Right renal cortex interstitium (tissue), 3 donors: ENCODE measurements at regions not wholly inside any gene's neighbourhood (a gene's known extent, or its start where the extent isn't known, plus 50 kb on each side); places are given as distances from the start of the nearest gene placed in this dataset.
"Not testable (repeated sequence)": the region's sequence is repeated elsewhere in the genome, so short reads cannot be mapped to it uniquely, and the experiment has no call there.

Experiments used
- DNase-seq, 3 donors: peaks; one replicate each; pipeline ENCODE4 v3.0.0-alpha.2; 2013; ENCODE audit warnings: low read depth in 3 of 3, low spot score in 2 of 3

DNA sequence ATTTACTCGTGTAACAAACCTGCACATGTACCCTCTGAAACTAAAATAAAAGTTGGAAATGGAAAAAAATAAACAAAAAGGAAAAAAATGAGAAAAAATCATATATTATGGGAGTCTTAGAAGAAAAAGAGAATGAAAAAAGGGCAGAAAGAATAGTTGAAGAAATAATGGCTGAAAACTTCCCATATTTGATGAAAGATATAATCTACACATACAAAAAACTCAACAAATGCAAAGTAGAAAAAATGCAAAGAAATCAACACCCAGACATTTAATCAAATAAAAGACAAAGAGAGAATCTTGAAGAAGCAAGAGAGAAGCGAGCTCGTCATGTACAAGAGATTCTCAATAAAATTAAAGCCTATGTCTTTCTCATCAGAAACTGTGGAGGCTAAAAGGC lies 73.8 kb downstream of the SLC25A46 start:
- DNase-seq, result no peak

GRCh38 chr5:110815916-110816605 lies 77.3 kb downstream of the SLC25A46 start:
- no peak for DNase-seq

DNA sequence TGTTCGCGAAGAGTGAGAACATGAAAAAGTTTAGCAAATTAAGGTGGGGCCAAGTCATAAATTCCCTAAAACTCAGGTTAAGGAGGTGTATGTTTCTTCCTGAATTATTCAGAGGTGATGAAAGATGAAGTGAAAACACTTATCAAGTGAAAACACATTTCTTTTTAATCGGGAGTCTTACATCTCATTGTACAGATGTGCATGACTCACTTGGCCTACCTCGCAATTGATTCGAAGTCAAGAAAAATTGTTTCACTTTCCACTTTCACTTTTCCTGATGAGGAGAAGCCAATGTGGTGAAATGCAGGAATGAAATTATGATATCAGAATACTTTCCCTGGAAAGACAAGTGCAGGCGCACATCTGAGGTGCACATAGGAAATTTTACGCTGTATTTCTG lies 78.7 kb downstream of the SLC25A46 start:
- DNase-seq, result no peak

GRCh38 chr5:110823571-110823970 lies 84.8 kb downstream of the SLC25A46 start:
- DNase-seq, result no peak

- DNase-seq, result no peak
These were observed 86.2 kb downstream of the SLC25A46 start for GRCh38 chr5:110824936-110825441.

DNA sequence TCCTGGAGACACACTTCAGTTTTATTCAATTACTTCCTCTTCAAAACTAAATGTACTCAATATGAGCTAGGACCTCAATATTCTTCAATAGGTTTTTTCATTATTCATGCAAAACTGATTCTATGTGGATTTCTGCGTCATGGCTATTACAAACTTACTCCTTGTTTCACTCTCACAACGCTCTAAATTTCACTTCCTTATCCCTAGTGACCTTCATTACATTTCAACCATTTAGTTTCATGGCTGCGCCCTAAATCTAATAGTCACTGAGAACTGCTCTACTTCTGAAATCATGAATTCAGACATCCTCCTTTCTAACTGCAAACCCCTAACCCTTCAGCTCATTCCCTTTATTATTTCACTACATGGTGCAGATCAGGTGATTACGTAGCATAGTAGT lies 93.9 kb downstream of the SLC25A46 start:
- DNase-seq, result no peak

GRCh38 chr5:110834933-110835332 lies 96.1 kb downstream of the SLC25A46 start:
- DNase-seq, result not testable (repeated sequence)

DNA sequence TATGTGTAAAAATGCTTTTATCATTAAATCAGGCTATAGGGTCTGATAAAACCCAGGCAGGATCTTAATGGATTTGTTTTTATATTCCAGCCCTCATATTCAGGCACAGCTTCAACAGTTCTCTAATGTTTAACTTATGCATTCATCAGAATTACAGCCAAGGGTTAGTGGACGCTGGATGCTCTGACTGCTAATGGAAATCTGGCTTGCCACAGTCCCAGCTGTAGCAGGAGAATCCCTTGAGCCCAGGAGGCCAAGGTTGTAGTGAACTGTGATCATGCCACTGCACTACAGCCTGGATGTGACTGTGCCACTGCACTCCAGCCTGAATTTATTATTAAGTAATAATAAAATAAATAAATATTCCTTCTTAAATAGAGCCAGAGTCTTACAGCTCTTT lies 98.0 kb downstream of the SLC25A46 start:
- DNase-seq, result no peak

- DNase-seq, result not testable (repeated sequence)
These were observed 99.5 kb downstream of the SLC25A46 start for GRCh38 chr5:110838357-110838756.

GRCh38 chr5:110838961-110839360 lies 100.2 kb downstream of the SLC25A46 start:
- DNase-seq, result no peak

GRCh38 chr5:110840347-110840960 lies 101.6 kb downstream of the SLC25A46 start:
- no peak for DNase-seq

DNA sequence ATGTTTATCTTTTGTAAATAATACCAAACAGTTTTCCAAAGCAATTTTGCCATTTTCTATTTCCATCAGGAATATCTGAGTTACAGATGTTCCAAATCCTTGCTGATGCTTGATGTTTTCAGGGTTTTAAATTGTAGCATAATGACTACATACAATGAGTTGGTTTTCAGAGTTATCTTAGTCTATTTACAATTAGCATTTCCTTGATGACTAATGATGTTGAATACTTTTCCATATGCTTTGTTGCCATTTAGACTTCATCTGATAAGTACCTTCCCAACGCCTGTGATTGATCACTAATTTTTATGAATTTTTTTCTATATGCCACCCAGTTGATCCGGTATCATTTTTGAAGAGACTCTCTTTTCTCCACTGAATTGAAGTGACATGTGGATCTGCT lies 102.3 kb downstream of the SLC25A46 start:
- DNase-seq, result no peak

DNA sequence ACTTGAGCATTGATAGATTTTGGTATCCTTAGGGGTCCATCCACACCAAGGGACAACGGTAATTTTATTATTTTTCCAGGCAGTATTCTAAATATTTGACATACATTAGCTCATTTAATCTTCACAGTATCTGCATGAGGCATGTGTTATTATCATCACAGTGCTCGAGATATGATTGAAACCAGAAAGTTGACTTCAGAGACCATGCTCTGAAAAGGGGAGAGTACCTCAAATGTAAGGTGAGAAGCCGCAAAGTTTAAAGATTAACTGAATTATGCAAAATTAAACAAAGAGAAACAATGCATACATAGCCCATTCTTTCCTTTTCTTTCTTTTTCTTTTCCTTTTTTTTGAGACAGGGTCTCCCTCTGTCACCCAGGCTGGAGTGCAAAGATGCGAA lies 104.1 kb downstream of the SLC25A46 start:
- no peak for DNase-seq

DNA sequence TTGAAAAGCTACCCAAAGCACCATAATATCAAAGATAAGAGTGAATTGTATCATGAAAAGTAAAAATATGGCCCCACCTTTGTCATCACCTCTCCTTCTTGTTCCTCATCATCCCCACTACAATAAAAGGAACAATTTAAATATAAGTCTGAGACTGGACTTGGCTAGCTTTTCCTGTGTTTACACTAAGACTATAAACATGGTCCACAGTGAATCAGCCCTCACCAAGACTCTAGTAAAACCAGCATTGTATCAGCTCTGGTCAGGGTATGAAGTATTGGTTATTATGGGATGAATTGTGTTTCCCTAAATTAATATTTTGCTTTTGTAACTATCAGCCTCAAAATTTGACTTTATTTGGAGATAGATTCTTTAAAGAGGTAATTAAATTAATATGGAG lies 105.4 kb downstream of the SLC25A46 start:
- DNase-seq, result no peak

- DNase-seq, result no peak
These were observed 107.7 kb downstream of the SLC25A46 start for GRCh38 chr5:110846398-110847001.

GRCh38 chr5:110851357-110851756 lies 112.5 kb downstream of the SLC25A46 start:
- DNase-seq, result no peak

- DNase-seq, result no peak
These were observed 113.2 kb downstream of the SLC25A46 start for GRCh38 chr5:110852053-110852452.

- DNase-seq, result no peak
These were observed 113.7 kb downstream of the SLC25A46 start for GRCh38 chr5:110852541-110852940.

GRCh38 chr5:110853267-110853666 lies 114.5 kb downstream of the SLC25A46 start:
- no peak for DNase-seq

- no peak for DNase-seq
These were observed 115.4 kb downstream of the SLC25A46 start for GRCh38 chr5:110854200-110854599.

GRCh38 chr5:110855961-110856360 lies 117.2 kb downstream of the SLC25A46 start:
- no peak for DNase-seq
